GM18907 (cell line): ENCODE measurements at regions not wholly inside any gene's neighbourhood (a gene's known extent, or its start where the extent isn't known, plus 50 kb on each side); places are given as distances from the start of the nearest gene placed in this dataset.
A peak's percentile ranks its signal among the peaks of the same experiment; 100 is the strongest.
"Not testable (repeated sequence)": the region's sequence is repeated elsewhere in the genome, so short reads cannot be mapped to it uniquely, and the experiment has no call there.

Experiments used
- ATAC-seq: cut with Tn5 transposase; IDR thresholded peaks from one replicate; pipeline ENCODE4 v1.9.1; 2021; ENCODE audit warnings: mild to moderate bottlenecking, moderate library complexity; ENCODE audit not compliant: unreplicated experiment

DNA sequence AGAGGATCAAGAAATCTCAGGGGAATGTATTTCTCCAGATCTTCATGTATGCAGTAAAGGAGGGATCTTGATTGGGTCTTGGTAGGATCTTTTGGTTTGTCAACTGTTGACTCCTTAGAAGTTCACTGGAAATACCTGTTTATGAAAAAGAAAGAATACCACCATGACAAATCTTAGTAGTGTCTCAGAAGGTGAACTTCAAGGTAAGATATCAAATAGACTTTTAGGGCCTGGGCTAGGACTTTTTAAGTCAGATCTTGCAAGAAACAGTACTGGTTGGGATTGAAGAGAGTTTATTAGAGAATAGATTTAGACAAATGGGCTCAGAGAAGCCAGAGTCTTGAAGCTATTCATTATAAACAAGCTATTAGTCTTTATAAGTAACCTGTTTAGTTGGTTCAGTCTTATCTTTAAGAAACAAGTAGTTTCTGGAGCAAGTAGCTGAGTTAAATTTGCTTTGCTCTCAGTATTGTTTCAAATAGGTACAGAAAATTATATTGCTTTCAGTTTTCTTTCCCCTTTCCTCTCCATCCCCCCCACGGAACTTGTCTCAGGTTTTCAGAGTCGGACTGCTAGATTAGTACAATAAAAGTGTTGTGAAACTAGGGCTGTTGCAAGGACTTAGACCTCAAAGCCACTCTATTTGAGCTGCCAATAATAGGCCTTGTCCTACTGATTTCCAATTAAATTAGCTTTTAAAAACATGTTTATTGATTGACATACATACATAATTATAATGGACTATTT, 529.1 kb upstream of the CITED2 start:
- ATAC-seq = peak; percentile 99

DNA sequence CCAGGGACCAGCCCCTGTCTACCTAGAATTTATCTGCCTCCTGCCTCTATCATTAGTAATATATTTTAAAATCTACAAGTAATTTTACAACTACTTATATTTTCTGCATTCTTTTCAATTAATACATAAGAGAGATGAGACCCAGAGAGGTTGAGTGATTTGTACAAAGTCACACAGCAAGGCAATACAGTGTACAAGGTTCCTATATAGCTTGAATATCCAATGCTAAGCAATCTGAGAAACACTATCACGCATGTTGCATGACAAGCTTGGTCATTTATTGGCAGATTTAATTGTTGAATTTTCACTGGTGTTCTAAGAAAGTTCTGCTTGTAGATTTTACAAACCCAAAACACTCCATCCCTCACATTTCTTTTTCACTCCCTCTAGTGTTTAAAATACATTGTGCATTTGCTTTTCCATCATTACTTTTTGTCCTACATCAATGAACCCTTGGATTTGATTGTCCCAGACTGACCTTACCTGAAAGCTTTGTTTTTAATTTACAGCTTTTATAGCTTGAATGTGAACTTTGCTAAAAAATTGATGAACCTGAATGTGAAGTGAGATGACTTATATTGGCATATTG, 520.9 kb upstream of the CITED2 start:
- no peak for ATAC-seq

DNA sequence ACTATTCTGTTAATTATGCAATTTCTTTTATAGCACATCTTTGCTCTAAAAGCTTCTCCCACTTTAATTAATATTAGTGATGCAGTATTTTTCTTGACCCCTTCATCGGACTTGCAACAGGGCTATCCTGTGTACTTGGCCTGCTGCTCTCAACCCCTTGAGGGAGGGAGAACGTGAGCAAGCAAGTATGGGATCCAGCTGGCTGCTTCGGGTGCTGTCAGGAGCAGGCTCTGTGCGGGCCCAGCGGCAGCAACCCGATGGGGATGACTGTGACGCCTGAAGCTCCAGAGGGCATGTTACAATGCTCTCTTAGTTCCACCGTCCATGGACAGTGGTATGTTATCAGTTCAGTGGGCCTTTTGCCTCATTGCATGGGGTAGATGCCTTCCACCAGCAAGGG, 519.8 kb upstream of the CITED2 start:
- ATAC-seq = no peak

DNA sequence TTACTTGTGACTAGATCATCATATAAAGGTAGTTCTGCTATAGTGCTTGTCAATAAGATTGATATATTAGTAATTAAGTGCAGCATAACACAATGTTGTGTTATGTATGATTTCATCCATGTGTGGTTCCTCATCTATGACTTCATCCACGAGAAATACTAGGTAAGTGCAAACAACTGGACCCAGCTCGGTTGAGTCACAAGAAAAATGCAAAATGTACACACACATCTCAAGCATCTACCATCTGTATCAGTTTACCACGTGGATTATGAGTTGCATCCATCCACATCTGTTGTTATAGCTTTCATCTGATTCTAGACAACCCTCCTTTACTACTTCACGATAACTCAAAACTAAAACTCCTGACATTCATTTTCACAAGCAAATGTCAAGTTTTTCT, 517.0 kb upstream of the CITED2 start:
- ATAC-seq = no peak

DNA sequence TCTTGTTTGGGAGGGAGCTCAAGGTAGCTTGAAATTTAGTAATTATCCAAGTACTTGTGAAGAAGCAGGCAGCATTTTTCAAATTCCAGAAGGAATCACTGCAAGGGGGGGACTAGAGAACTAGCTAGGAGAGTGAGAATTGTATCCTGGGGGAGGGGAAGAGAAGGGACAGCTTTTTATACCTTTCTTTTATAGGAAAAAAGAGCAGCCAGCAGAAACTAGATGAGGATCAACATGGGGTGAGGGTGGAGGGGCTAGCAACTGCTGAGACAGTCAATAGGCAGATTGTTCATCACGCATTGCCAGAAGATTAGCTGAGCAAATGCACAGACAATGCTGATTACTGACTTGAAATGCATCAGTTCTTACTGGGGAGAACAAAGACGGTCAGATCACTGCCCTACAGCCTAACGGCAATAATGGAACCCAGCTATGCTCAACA, 514.3 kb upstream of the CITED2 start:
- ATAC-seq = no peak

DNA sequence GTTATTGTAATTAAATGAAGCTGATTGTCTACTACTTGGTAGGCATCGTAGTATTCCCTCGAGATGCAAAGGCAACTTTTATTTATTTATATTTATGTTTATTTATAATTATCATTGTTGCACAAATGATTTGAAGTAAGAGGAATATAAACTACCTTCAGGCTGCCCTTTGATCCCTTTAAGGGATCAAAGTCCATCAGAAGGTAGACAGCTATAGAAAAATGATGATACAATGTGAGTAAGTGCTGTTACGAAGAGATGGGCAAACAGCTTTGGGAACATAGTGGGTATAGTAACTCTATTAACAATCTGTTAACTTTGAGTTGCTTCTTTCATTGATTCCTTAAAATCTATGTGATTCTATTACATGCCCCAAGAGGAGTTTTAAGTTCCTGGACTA, 512.8 kb upstream of the CITED2 start:
- no peak for ATAC-seq

DNA sequence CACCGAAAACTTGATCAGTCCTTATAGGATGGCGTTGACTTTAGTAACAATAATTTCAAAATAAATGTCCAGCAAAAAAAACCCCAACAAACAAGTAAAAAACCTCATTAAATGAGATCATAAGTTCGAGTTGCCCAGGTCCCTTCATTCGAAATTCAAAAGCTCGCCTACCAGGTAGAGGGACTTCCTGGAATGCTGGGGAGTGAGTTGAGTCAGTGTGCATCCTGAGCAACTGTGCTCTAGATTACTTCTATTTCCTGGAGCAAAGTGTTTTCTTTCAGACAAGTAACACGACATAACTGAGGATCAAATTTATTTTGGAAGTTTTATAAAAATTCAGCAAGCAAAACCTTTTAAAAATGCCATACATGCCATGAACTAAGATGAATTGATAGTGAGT, 511.9 kb upstream of the CITED2 start:
- no peak for ATAC-seq

DNA sequence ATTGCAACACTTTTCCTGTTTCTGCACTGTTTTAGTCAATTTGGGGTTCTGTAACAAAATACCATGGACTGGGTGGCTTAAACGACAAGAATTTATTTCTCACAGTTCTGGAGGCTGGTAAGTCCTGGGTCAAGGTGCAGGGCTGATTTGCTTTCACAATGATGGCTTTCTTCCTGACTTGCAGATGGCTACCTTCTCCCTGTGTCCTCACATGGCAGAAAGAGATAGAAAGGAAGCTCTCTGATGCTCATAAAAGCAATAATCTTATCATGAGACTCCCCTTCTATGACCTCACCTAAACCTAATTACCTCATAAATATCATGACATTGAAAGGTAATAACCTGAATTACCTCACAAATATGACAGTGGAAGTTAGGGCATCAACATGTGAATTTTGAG, 511.5 kb upstream of the CITED2 start:
- no peak for ATAC-seq

DNA sequence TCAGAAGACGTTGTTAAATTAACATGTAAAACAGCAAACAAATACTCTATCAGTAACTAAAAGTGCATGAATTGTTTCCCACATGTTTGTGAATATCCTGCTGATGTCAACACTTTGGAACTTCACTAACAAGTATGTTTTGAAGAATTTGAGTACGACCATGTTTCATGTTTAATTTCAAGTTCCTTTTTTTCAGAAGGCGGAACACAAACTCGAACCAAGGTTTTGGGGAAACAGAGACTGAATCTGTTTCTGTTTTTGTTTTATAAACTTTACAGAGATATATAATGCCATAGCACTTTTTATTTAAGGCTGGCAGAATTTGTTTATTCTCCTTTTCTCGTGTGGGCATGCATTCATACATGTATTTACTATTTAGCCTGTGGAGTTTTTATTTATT, 509.3 kb upstream of the CITED2 start:
- no peak for ATAC-seq

DNA sequence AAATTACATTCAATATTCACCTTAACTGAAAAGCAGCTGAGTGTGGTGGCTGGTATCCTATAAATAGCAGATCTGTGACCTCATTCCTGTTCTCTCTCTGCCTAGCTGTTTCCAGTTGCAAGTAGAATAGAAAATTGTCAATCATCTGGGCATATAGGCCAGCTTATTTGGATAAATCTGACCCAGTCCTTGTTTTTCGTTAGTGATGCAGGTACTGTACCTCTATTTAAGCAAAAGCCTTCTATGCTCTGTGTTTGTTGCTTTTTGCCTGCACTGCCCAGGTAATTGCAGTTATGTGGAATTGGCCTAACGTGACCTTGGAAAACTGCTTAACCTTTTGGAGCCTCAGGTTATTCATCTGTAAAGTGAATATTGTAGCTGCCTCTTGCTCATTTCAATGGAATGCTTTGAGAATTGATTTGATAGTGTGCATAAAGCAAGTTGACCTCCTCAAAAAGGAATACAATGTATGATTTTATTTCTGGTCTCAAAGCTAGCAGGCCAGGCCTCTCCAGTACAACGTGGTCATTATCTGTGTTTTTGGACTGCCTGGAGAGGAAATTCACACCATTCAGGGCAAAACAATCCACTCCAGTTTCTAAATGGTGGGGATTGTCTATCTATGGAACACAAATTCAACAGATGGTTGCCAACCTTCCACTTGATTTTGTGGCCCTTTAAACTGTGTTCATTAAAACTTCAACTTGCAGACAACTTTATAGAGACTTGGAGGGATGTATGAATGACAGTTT, 508.7 kb upstream of the CITED2 start:
- peak; percentile 54 for ATAC-seq

DNA sequence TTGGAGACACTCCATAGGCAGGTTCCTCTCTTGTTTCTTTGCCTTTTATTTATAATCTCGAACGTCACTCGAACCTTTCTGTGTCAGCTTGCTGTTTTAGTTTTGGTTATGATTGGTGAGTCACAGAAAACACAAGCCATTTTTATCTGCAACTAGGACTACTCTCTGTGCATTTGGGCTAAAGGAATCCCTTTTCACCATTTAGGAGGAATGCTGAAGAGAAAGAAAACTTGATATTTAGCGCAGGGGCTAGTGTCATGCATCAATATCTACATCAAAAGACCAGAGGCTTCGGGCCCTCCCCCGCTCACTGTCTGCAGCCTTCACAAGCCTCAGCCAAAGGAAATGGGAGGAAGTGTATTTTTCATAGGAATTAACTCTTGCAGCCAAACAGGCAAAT, 507.8 kb upstream of the CITED2 start:
- ATAC-seq = no peak

DNA sequence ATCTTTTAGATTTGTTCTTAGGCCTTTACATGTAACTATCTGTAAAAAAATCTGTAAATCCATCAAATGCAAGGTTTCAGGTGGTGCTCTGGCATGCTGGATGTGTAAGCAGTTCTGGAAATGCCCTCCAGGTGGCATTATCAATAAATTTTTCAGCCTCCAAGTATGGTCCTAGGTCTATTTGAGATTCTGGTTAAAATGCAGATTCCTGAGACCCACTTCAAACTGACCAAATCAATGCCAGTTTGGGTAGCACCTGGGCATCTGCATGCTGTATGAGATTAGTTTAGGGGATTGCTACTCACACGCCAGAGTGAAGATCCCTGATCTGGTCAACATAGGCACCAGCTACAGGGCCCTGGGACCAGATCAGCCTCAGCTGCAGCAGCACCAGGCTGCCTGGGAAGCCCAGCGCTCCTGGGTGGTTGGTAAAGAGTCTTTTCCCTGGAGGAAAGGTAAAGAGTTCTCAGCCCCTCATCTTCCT, 507.3 kb upstream of the CITED2 start:
- peak; percentile 80 for ATAC-seq

DNA sequence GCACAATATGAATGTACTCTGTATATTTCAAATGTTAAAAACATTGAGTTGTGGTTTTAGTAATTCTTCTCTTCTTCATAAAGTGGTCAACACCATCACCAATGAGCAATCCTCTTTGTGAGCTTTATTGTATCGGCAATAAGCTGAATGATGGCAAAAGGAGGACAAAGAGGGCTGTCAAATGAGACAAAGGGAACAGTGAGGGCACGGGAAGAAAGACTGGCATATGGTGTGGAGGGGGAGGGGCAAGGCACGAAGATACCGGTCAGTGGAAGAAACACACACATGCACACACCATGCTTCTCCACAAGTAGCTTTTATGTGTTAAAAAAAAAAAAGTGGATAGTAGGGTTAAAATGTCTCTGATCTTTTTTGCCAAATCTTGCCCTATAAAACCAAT, 506.8 kb upstream of the CITED2 start:
- ATAC-seq = no peak

DNA sequence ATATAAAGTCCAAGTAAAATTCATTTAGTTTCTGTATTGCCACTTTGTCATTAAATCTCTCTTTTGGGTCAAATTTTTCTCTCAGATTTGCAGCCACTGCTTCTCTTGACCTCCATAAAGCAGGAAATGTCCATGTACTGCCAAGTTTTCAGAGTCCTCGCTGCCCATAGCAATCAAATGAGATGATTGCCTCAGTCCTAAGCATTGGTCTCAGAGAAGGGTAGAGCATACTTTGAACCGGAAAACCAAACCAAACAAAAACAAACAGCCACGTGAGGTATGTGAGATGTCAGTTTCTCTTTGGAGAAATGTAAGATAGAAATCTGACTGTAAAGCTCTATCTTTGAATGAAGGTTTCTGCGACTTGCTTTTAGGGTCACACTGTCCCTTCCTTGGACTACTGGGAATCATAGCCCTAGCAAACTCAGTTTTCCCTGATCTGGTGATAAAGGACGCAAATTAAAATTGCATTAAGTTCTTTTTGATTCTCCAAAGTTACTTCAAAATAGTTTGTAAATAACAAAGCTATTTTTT, 505.4 kb upstream of the CITED2 start:
- no peak for ATAC-seq

DNA sequence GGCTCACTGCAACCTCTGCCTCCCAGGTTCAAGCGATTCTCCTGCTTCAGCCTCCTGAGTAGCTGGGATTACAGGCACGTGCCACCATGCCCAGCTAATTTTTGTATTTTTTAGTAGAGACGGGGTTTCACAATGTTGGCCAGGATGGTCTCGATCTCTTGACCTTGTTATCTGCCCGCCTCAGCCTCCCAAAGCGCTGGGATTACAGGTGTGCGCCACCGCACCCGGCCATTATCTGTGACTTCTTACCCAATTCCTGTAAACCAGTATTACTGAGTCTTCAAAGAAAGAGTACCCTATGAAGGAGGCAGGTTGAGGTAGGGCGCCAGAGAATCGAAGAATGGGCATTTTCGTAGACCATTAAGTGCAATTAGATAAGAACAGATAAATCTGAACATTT, 504.8 kb upstream of the CITED2 start:
- not testable (repeated sequence) for ATAC-seq

DNA sequence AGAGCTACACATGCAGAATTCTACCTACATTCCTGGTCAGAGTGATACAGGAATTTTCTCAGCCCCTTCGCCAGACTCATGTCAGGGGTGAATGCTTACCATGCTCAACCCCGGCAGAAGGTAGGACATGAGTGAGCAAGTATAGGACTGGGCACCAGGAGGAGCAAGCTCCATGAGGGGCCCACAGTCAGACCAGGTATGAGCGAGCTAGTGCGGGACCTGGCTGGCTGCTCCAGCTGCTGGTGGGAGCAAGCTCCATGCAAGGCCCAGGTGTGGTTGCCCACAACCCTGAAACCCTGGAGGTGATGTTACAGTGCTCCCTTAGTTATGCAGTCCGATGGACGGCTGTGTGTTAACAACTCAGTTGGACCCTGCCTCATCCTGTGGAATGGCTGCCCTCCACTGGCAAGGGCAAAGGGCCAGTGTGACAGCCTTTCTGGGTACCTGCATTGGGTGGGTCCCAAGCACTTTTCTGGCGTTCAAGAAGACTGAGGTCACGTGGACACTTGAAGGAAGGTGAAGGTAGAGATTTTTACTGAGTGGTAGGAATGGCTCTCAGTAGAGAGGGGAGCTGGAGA, 503.5 kb upstream of the CITED2 start:
- ATAC-seq = no peak

DNA sequence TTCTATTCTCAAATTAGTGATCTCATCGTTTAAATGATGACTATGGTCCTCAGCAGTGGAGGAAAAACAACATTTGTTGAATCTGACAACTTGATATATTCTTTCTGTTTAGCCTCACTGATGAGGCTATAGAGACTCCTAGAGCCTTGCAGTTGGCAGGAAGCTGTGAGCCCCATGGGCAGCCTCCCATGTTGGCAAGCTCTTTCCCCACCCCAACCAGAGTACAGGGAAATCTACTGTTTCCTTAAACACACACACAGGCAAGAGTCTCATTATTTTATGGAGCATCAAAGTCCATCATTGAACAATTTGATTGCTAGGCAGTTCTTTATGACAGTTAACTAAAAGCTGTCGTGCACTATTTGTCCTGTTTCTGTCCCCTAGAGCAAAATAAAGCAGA, 498.2 kb upstream of the CITED2 start:
- ATAC-seq = no peak

DNA sequence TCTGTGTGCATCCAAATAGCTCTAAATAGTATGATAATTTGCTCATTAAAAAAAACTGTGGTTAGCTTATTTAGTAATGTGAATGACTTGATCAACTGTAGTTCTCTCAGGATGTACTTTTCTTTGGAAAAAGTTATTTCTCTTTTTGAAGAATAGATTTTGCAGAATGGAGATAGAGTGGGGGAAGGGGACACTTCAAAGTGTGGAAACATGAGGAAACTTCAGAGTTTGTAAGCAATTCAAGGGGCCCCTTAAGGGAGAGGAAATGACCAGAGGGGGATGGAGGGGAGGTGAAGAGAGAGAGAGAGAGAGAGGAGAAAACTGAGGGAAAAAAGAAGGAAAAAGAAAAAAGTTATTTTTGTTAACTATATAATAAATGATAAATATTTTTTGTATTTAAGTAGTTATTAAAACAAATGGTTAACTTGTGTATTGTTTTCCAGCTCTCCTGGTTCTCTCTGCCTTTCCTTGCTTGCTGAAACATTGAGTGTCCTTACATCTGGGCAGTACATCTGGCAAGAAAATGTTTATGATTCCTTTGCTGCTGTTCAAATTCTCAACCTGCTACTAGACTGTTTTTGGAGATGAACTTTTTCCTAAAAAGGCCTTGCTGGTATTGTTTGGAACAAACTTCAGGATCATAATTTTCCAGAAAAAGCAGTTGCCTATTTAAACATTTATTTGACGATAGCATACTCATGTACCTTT, 497.5 kb upstream of the CITED2 start:
- ATAC-seq = no peak

DNA sequence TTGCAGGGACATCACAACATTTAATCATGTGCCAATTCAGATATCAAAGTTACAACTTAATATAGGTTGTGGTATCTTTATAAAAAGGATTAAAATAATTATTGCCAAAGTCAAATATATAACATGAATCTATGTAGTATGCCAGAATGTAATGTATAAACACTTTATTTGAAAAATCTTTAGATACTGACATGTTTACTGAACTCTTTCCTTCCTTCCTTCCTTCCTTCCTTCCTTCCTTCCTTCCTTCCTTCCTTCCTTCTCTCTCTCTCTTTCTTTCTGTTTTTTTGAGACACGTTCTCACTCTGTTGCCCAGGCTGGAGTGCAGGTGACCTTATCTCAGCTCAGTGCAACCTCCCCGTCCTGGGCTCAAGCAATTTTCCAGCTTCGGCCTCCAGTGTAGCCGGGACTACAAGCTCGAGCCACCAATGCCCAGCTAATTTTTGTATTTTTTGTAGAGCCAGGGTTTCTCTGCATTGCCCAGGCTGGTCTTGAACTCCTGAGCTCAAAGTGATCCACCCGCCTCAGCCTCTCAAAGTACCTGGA, 496.8 kb upstream of the CITED2 start:
- ATAC-seq = no peak

DNA sequence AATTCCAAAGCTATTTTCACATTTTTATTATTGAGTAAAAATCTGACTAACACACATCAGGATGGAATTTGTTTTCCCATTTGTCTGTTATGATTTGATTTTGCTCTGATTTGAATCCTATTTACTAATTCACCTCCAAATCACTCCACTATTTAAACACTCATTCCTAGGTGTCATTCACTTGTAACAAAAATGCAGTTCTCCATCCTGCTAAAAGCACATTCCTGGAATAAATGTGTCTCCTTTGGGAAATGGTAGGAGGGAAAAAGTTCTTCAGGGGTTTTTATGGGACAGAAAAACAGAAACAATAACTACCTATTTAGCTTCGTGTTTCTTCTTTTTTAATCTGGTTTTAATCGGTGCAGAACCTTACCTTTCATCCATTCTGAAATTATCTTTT, 494.1 kb upstream of the CITED2 start:
- ATAC-seq = no peak
